ENCODE measurements at regions not wholly inside any gene's neighbourhood (a gene's known extent, or its start where the extent isn't known, plus 50 kb on each side); places are given as distances from the start of the nearest gene placed in this dataset.

- no peak for DNase-seq (ENCODE audit: low read depth)
Measured at GRCh38 chr2:39998617-39999016, 219.6 kb upstream of the THUMPD2 start.

DNA sequence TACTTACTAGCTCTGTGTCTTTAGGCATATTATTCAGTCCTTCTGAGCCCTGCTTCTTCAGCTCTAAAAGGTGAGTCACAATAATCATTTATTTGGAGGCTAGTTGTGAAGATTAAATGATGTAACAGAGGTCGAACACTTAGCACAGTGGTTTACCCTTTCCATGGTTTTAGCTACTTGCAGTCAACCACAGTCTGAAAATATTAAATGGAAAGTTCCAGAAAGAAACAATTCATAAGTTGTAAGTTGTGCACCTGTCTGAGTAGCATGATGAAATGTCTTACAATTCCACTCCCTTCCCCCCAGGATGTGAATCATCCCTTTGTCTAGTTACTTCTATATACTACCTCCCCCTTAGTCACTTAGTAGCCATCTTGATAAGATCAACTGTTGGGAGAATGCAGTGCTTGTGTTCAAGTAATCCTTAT, 217.6 kb upstream of the THUMPD2 start:
- DNase-seq (ENCODE audit: low read depth) = peak; percentile 84

GRCh38 chr2:39995005-39995737, 216.1 kb upstream of the THUMPD2 start:
- DNase-seq (ENCODE audit: low read depth) = no peak

GRCh38 chr2:39994151-39994550, 215.1 kb upstream of the THUMPD2 start:
- peak; percentile 72 for DNase-seq (ENCODE audit: low read depth)

GRCh38 chr2:39991298-39991697, 212.2 kb upstream of the THUMPD2 start:
- no peak for DNase-seq (ENCODE audit: low read depth)

- no peak for DNase-seq (ENCODE audit: low read depth)
Measured at GRCh38 chr2:39990335-39990900, 211.4 kb upstream of the THUMPD2 start.

GRCh38 chr2:39989888-39990287, 210.8 kb upstream of the THUMPD2 start:
- no peak for DNase-seq (ENCODE audit: low read depth)

DNA sequence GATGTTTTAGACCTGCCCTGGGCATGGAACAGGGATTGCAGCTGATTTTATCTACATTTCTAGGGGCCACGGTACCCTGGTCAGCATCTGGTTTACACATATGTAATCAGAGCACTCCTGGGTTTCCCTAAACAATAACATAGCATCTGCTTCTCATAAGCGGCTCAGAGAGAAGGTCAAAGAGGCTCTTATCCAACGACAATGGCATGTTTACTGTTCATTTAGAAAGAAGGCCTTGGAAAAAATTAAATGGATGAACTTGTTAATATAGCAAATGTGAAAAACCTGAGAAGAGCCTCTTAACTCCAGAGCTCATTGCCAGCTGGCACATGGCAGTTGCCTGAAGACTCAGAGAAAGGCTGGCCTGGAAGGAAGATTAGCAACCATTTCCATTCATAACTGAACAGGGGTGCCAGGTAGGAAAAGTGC, 202.8 kb upstream of the THUMPD2 start:
- peak; percentile 28 for DNase-seq (ENCODE audit: low read depth)

DNA sequence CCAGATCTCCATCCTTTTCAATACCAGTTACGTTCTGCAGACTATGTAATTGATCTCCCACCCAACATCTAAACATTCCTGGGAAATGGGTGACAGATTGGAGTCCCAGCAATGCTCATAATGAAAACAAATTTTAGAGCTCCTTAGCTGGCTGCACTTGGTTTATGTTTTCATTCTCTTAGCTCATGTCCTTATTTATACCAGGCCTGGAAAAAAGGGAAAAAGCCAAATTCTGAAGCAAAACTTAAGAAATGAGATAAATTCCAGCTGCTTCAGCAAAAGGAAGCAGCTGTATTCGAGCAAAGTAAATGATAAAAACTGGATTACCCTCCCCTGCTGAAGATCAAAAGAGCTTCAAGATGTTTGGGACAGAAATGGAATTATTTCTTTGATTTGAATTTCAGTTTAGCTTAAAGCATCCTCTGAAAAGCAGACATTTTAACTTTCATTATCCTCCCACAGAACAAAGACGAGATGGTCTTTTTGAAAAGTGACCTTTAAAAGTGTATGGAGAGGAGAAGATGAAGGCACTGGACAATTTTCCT, 196.5 kb upstream of the THUMPD2 start:
- no peak for DNase-seq (ENCODE audit: low read depth)

DNA sequence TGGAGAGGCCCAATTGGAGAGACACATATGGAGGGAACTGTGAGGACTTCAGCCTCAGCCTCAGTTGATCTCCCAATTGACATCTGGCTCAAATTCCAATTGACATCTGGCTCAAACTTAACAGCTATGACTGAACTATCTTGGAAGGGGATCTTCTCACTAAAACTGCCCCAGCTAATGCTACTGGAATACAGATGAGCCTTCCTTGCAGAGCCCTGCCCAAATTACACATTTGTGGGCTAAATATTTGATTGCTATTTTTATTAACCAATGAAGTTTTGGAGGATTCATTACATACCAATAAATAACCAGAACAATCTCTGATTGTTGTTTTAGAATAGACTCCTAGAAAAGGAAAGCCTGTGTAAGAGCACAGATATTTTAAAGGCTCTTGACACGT, 189.0 kb upstream of the THUMPD2 start:
- DNase-seq (ENCODE audit: low read depth) = no peak

DNA sequence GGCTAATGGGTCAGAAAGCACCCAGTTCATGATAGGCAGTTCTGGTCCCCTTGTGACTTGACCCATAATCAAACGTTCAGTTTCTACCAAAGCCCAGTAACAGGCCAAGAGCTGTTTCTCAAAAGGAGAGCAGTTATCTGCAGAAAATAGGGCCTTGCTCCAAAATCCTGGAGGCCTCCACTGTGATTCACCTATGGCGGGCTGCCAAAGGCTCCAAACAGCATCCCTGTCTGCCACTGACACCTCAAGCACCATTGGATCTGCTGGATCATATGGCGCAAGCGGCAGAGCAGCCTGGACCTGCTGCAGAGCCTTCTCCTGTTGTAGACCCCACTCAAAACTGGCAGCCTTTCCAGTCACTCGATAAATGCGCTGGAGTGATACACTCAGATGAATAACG, 181.6 kb upstream of the THUMPD2 start:
- peak; percentile 71 for DNase-seq (ENCODE audit: low read depth)

DNA sequence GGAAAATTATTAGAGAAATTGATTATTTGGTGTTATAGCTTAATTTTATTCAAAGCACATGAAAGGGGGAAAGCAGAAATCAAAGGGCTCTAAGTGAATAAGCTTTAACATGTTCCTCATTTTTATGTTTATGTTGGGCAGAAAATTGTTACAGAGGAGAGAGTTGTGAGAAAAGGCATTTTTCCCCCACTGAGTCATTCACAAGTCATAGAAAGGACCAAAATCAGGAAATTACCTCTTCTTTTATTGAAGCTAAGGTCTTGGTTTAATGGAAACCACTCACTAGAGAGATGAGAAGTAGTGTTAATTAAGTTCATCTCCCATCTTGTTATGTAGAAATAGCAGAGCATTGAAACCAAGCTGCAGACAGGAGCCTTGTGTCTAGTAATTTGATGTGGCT, 175.3 kb upstream of the THUMPD2 start:
- no peak for DNase-seq (ENCODE audit: low read depth)

DNA sequence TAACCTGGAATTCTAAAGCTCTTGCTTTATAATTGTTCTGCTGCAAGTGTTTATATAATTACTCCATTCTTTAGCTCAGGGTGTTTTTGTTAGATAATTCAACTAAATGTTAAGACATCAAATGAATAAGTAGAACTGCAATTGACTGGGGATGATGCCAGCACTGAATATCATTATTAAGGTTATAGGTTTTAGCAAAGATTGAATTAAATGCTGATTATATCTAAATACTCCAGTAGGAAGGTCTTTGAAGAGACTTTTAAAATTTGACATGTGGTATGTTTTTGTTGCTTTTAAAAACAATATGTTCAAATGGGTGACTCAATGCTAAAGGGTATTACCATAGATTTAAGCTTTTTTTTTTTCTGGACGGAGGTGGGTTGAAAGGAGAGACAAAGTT, 170.1 kb upstream of the THUMPD2 start:
- DNase-seq (ENCODE audit: low read depth) = no peak

GRCh38 chr2:39948016-39948719, 169.1 kb upstream of the THUMPD2 start:
- no peak for DNase-seq (ENCODE audit: low read depth)

DNA sequence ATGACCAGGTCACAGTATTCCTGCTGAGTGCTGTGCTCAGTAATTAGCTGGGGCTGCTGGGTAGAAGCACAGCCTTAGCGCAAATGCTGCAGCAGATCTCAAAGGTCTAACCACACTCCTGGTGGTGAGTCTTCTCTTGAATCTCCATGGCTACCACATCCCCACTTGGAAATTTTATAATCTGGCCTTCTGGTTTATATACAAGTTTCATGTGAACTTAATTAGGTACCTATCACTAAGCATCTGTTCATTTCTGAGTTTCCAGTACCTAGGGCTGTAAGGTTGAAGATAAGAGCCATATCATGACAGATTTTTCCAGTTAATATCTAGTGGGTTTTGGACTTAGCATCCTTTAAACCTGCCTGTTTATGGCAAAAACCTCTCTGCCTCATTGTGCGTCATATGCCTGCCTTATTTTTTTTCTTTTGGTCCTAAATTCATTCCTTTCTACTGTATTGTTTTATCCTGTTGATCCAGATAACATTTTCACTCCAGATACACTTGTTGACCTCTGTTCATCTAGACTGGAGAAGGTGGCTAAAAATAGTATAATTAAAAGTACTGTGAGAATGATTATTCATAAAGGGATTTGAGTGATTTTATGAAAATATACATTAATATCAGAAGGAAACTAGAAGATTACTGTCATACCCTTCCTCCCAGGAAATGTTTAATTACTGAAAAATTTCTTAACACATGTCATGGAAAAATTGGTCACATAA, 168.4 kb upstream of the THUMPD2 start:
- DNase-seq (ENCODE audit: low read depth) = no peak

DNA sequence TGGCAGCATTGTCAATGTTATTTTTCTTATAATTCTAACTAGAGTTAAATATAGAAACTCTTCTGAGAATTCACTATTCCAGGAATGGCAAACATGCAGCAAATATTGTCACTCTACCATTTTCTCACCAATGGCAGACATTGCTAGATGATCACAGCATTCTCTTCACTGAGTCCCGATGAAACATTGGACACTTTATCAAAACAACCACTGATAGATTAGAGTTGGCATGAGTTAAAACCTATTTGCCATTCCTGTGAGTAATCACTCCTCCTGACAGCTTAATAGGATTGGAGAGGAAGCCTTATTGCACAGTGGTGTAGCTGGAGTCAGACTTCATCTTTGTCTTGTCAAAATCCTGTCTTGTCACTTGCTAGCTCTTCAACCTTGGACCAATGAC, 163.9 kb upstream of the THUMPD2 start:
- DNase-seq (ENCODE audit: low read depth) = no peak

DNA sequence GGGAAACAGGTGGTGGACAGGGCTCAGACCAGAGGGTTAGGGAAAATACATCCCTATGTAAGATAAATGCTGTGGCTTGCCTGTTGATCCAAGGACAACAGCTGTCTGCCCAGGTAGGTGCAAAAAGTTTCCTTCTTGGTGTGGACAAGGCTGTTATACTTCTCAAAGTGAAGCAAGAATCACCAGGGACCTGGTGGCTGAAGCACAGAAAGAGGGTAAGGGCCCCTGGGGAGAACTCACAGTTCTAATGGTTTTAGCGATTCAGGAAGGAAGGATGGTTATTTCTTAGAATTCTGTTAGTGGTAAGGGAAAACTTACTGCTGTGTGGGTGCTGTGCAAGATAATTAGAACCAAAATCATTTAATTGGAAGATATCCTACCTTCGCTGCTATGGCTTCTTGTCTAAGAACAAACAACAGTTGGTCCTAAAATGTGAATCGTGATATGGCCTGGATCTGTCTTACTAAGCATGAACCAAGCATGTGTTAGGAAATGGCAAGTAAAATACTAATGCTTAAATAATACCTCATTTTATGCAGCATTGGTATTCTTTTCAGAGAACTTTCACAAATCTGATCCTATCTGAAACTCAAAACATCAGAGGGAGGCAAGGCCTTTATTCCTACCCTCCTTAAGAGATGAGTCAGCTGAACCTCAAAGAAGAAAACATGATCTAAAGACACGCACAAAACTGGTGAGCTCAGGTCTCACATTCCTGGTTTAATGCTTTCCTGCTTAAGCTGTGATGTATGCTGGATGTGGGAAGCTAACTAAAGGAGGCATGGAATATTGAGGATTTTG, 159.2 kb upstream of the THUMPD2 start:
- peak; percentile 78 for DNase-seq (ENCODE audit: low read depth)

DNA sequence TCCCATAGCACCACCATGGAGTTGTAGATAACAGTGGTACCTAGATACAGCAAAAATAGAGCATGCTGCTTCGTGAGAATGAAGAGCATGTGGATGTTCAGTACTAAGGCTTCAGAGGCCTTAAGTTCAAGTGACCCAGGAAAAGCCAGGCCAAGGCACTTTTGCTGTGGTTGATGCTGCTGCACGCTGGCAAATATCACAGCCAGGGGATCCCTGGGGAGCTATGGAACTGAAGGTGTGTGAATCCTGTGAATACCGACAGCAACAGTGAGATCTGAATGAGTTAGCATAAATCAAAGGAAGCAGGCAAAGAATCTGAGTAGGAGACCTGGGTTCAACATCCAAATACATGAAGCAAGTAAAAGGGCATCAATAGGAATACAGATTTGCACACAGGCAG, 158.6 kb upstream of the THUMPD2 start:
- no peak for DNase-seq (ENCODE audit: low read depth)

DNA sequence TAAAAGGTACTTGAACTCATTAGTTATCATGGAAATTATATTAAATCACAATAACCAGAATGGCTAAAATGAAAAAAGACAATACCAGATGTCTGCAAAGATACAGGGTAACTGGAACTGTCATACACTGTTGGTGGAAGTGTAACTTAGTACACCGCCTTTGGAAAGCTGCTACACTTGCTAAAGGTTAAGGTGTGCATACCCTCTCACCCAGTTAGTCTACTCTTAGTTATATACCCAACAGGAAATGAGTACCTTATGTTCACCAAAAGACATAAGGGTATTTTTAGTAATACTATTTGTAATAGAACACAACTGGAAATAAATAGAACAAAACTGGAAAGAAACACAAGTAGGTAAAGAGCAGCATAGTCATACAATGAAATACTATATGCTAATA, 155.8 kb upstream of the THUMPD2 start:
- DNase-seq (ENCODE audit: low read depth) = no peak

- no peak for DNase-seq (ENCODE audit: low read depth)
Measured at GRCh38 chr2:39933196-39933595, 154.1 kb upstream of the THUMPD2 start.

DNA sequence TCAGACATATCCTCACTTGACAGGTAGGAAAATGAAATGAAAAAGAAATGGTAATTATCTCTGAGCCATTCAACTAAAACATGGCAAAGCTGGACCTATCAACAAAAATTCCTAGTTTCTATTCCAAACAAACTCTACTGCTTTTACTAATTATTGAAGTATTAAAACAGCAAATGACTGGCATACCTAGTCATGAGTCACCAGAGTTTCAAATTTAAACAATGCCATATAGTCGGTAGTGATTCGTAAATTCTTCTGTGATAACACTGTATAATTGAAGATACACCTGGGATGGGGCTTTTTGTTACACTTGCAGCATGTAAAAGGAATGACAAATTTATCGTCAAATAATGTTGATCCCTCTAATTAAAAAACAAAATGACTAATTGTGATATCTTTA, 153.1 kb upstream of the THUMPD2 start:
- no peak for DNase-seq (ENCODE audit: low read depth)

All from RPMI7951 (cell line).